ENCODE measurements at regions not wholly inside any gene's neighbourhood (a gene's known extent, or its start where the extent isn't known, plus 50 kb on each side); places are given as distances from the start of the nearest gene placed in this dataset.

DNA sequence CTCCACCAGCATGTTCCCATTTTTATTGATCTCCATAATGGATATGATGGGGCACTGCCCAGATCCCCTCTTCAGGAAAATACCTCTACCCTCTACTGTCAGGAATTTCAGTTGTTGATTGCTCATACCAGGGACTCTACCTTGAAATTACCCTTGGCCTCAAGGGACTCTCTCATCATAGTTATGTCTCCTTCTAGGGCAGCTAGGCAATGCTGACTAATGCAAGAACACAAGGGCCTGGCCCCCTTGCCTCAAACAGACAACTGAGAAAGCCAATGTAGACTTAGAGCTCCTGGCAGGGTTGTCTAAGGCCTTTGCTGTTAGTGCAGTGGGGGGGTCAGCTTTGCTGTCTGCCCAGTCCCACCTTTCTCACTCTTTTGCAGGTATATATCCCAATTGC lies 493.1 kb downstream of the BTBD3 start:
- TF ChIP-seq CTCF (IDR thresholded peaks at IDR 0.05) (no peak), POLR2A (IDR thresholded peaks at IDR 0.05) (no peak), EP300 (IDR thresholded peaks at IDR 0.05) (no peak)
- H3K9me3 ChIP-seq: no peaks in the 10 kb centered on the region
- H3K27ac ChIP-seq: no peak overlapping the region
- intact Hi-C loops (cut with DNase I): no loop called here
- peaks cover 2% of the 10 kb centered on the region for H3K4me1 ChIP-seq (ENCODE audit: insufficient read depth)
- DNase-seq: no peak
- H3K36me3 ChIP-seq: no peaks in the 10 kb centered on the region
- no peaks in the 10 kb centered on the region for H3K27me3 ChIP-seq
- no peak overlapping the region for H3K4me3 ChIP-seq

GRCh38 chr20:12411246-12411940 lies 493.7 kb downstream of the BTBD3 start:
- 82 to 85% (median 82%) methylated on average over 7 of the region's 7 CpGs for WGBS, 3 donors
- Histone ChIP-seq H3K27ac (no peak overlapping the region), H3K9me3 (no peaks in the 10 kb centered on the region), H3K27me3 (no peaks in the 10 kb centered on the region), H3K36me3 (no peaks in the 10 kb centered on the region), H3K4me3 (no peak overlapping the region), H3K4me1 (ENCODE audit: insufficient read depth) (peaks cover 2% of the 10 kb centered on the region)
- no peak for DNase-seq
- intact Hi-C loops (cut with DNase I): no loop called here
- TF ChIP-seq EP300 (IDR thresholded peaks at IDR 0.05) (no peak), POLR2A (IDR thresholded peaks at IDR 0.05) (no peak), CTCF (IDR thresholded peaks at IDR 0.05) (no peak)

GRCh38 chr20:12413116-12413515 lies 495.4 kb downstream of the BTBD3 start:
- Histone ChIP-seq H3K4me3 (no peak overlapping the region), H3K9me3 (no peaks in the 10 kb centered on the region), H3K27ac (no peak overlapping the region), H3K27me3 (no peaks in the 10 kb centered on the region), H3K4me1 (ENCODE audit: insufficient read depth) (peaks cover 2% of the 10 kb centered on the region), H3K36me3 (no peaks in the 10 kb centered on the region)
- no peak for DNase-seq
- 39 to 44% (median 42%) methylated on average over 1 of the region's 1 CpG for WGBS, 3 donors
- no peak for TF ChIP-seq EP300 (IDR thresholded peaks at IDR 0.05)
- no peak for TF ChIP-seq CTCF (IDR thresholded peaks at IDR 0.05)
- no peak for TF ChIP-seq POLR2A (IDR thresholded peaks at IDR 0.05)
- intact Hi-C loops (cut with DNase I): no loop called here

DNA sequence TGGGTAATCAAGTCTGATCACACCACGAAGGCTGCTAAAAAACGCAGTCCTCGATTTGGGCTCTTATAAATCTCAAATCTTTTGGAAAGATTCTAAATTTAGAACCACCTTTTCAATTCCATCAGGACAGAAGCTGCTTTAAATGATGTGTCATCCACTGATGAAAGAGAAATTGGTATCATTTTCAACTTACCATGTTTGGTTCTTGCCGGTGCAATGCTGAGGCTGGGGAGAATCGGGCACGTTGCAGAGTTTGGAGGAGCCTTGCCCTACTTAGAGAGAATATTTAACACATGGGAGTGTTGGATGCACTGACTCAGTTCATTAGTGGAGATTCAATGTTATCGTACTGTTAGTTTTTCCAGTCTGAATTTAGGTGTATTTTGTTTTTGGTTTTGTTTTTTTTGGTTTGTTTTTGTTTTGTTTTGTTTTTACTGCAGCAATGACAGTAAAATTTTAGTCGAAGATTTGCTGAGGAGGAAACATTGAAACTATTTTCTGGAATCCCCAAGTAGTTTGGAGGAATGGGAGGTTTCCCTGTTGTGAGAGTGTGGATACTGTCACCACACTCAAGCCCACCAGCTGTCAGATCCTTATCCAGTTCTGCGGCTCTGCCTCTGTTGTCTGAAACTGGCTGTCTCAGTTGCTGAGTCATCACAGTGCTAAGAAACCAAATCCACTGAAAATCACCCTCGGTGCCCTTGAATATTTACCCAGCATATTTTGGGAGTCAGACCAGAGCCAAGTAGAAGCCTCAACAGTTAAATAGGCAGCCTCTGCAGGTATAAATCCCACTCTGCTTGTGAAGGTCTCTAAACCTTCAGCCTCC lies 497.0 kb downstream of the BTBD3 start:
- no peak overlapping the region for H3K4me3 ChIP-seq
- no peak overlapping the region for H3K27ac ChIP-seq
- TF ChIP-seq CTCF (IDR thresholded peaks at IDR 0.05) (no peak), POLR2A (IDR thresholded peaks at IDR 0.05) (no peak), EP300 (IDR thresholded peaks at IDR 0.05) (no peak)
- DNase-seq: no peak
- H3K36me3 ChIP-seq: no peaks in the 10 kb centered on the region
- WGBS, 3 donors: 30 to 46% (median 34%) methylated on average over 10 of the region's 10 CpGs
- H3K27me3 ChIP-seq: no peaks in the 10 kb centered on the region
- peaks cover 2% of the 10 kb centered on the region for H3K4me1 ChIP-seq (ENCODE audit: insufficient read depth)
- intact Hi-C loops (cut with DNase I): no loop called here
- no peaks in the 10 kb centered on the region for H3K9me3 ChIP-seq
